ENCODE measurements at regions not wholly inside any gene's neighbourhood (a gene's known extent, or its start where the extent isn't known, plus 50 kb on each side); places are given as distances from the start of the nearest gene placed in this dataset.

- Histone ChIP-seq H3K9ac (ENCODE audit: control insufficient read depth, insufficient read depth, low read length) (no peak overlapping the region), H2AFZ (ENCODE audit: control insufficient read depth, low read depth, low read length) (no peak overlapping the region), H3K27me3 (replicated peaks in 1 of 2; ENCODE audit: control insufficient read depth in 2 of 2, insufficient read depth in 2 of 2, low read length in 1 of 2) (no peaks in the 10 kb centered on the region), H3K4me2 (ENCODE audit: control insufficient read depth, insufficient read depth) (no peak overlapping the region), H3K4me1 (ENCODE audit: control insufficient read depth, insufficient read depth, low read length) (no peaks in the 10 kb centered on the region), H3K36me3 (ENCODE audit: control insufficient read depth in 2 of 2, insufficient read depth in 2 of 2, low read length in 1 of 2) (no peaks in the 10 kb centered on the region), H3K27ac (ENCODE audit: control insufficient read depth, insufficient read depth) (no peak overlapping the region), H3K9me3 (replicated peaks; ENCODE audit: control insufficient read depth, insufficient read depth, low read length) (no peaks in the 10 kb centered on the region), H3K4me3 (no peak overlapping the region), H3K79me2 (ENCODE audit: control insufficient read depth, insufficient read depth, low read length) (no peaks in the 10 kb centered on the region), H4K20me1 (ENCODE audit: control insufficient read depth, insufficient read depth) (no peaks in the 10 kb centered on the region)
- intact Hi-C loops (cut with micrococcal nuclease; ENCODE audit: unreplicated experiment) = no loop called here
- ATAC-seq (no peak), DNase-seq (ENCODE audit: low read depth, low spot score) (no peak), FAIRE-seq (no peak)
- TF ChIP-seq FOXK2 (IDR thresholded peaks at IDR 0.05) (no peak), NBN (IDR thresholded peaks at IDR 0.05) (no peak), BACH1 (IDR thresholded peaks at IDR 0.05; ENCODE audit: borderline replicate concordance) (no peak), PAX5 (IDR thresholded peaks at IDR 0.05; ENCODE audit: borderline replicate concordance, low read depth, low read length) (no peak)
- ChIA-PET SMC1A (ENCODE audit: uncharacterized antibody, unreplicated experiment) (no interaction called here), RAD21 (ENCODE audit: unreplicated experiment) (no interaction called here), CTCF (no interaction called here), POLR2A (no interaction called here)
- whole genome bisulfite sequencing (ENCODE audit: insufficient coverage, insufficient replicate concordance, low lambda C conversion rate, missing lambda C conversion rate) = 2% methylated on average over 2 of the region's 2 CpGs
- BruUV-seq (replicated peaks) = no TSS peak
- in situ Hi-C loops (cut with MboI) = no loop called here
Measured at GRCh38 chr12:5293773-5294172, 138.1 kb upstream of the NTF3 start.

DNA sequence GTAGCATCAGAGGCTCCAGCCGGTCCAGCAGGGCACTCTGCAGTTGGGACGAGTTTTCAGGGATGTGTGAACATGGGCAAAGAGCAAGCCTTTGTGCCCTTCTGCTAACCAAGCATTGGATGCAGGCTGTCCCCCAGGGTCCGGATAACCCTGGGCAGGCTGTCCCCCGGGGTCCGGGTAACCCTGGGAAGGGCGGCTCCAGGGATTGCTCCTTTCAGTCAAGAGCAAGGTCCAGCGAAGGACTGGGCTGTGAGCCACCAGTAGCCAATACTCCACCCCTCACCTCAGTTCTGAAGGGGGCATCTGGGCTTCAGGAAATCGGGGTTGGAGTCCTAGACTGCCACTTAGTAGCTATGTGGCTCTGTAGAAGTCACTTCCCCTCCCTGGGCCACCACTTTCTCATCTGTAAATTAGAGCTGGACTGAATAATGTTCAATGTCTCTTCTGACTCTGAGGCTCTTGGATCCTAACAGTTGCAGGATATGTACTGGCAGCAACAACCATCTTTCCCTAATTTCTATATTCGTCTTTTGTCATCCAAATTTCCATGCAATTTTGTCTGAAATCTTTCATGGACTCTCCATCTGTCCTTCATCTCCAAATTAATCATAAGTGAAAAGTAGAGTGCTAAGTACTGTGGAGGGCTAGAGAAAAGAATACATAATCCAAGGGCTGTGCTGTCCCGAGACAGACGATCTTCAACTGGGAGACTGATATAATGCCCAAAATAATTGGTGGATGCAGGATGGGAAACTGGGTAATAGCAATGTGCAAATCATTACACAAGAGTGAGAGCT lies 137.4 kb upstream of the NTF3 start:
- DNase-seq (ENCODE audit: low read depth, low spot score) = no peak
- no peak overlapping the region for H2AFZ ChIP-seq (ENCODE audit: control insufficient read depth, low read depth, low read length)
- H3K27ac ChIP-seq (ENCODE audit: control insufficient read depth, insufficient read depth) = no peak overlapping the region
- 27% methylated on average over 10 of the region's 11 CpGs for WGBS (ENCODE audit: insufficient coverage, insufficient replicate concordance, low lambda C conversion rate, missing lambda C conversion rate)
- POLR2A ChIA-PET = no interaction called here
- H3K4me1 ChIP-seq (ENCODE audit: control insufficient read depth, insufficient read depth, low read length) = no peaks in the 10 kb centered on the region
- no peak overlapping the region for H3K4me2 ChIP-seq (ENCODE audit: control insufficient read depth, insufficient read depth)
- in situ Hi-C loops (cut with MboI) = no loop called here
- SMC1A ChIA-PET (ENCODE audit: uncharacterized antibody, unreplicated experiment) = no interaction called here
- no peaks in the 10 kb centered on the region for H3K36me3 ChIP-seq (ENCODE audit: control insufficient read depth in 2 of 2, insufficient read depth in 2 of 2, low read length in 1 of 2)
- CTCF ChIA-PET = no interaction called here
- no peaks in the 10 kb centered on the region for H3K27me3 ChIP-seq (replicated peaks in 1 of 2; ENCODE audit: control insufficient read depth in 2 of 2, insufficient read depth in 2 of 2, low read length in 1 of 2)
- H3K9ac ChIP-seq (ENCODE audit: control insufficient read depth, insufficient read depth, low read length) = no peak overlapping the region
- RAD21 ChIA-PET (ENCODE audit: unreplicated experiment) = no interaction called here
- H4K20me1 ChIP-seq (ENCODE audit: control insufficient read depth, insufficient read depth) = no peaks in the 10 kb centered on the region
- BruUV-seq (replicated peaks) = no TSS peak
- no peak overlapping the region for H3K4me3 ChIP-seq
- FAIRE-seq = no peak
- intact Hi-C loops (cut with micrococcal nuclease; ENCODE audit: unreplicated experiment) = no loop called here
- H3K9me3 ChIP-seq (replicated peaks; ENCODE audit: control insufficient read depth, insufficient read depth, low read length) = no peaks in the 10 kb centered on the region
- ATAC-seq = no peak
- H3K79me2 ChIP-seq (ENCODE audit: control insufficient read depth, insufficient read depth, low read length) = no peaks in the 10 kb centered on the region
- no peak for TF ChIP-seq HDGF (IDR thresholded peaks at IDR 0.05)
- no peak for TF ChIP-seq LARP7 (IDR thresholded peaks at IDR 0.05)
- TF ChIP-seq HDAC2 (IDR thresholded peaks at IDR 0.05) = no peak
- no peak for TF ChIP-seq RELA (IDR thresholded peaks at IDR 0.05; ENCODE audit: borderline replicate concordance, partially characterized antibody)
- TF ChIP-seq, protein P1, sequence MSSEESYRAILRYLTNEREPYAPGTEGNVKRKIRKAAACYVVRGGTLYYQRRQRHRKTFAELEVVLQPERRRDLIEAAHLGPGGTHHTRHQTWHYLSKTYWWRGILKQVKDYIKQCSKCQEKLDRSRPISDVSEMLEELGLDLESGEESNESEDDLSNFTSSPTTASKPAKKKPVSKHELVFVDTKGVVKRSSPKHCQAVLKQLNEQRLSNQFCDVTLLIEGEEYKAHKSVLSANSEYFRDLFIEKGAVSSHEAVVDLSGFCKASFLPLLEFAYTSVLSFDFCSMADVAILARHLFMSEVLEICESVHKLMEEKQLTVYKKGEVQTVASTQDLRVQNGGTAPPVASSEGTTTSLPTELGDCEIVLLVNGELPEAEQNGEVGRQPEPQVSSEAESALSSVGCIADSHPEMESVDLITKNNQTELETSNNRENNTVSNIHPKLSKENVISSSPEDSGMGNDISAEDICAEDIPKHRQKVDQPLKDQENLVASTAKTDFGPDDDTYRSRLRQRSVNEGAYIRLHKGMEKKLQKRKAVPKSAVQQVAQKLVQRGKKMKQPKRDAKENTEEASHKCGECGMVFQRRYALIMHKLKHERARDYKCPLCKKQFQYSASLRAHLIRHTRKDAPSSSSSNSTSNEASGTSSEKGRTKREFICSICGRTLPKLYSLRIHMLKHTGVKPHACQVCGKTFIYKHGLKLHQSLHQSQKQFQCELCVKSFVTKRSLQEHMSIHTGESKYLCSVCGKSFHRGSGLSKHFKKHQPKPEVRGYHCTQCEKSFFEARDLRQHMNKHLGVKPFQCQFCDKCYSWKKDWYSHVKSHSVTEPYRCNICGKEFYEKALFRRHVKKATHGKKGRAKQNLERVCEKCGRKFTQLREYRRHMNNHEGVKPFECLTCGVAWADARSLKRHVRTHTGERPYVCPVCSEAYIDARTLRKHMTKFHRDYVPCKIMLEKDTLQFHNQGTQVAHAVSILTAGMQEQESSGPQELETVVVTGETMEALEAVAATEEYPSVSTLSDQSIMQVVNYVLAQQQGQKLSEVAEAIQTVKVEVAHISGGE (CRISPR knock-in tag; IDR thresholded peaks at IDR 0.05) = no peak
- TF ChIP-seq, protein P2, sequence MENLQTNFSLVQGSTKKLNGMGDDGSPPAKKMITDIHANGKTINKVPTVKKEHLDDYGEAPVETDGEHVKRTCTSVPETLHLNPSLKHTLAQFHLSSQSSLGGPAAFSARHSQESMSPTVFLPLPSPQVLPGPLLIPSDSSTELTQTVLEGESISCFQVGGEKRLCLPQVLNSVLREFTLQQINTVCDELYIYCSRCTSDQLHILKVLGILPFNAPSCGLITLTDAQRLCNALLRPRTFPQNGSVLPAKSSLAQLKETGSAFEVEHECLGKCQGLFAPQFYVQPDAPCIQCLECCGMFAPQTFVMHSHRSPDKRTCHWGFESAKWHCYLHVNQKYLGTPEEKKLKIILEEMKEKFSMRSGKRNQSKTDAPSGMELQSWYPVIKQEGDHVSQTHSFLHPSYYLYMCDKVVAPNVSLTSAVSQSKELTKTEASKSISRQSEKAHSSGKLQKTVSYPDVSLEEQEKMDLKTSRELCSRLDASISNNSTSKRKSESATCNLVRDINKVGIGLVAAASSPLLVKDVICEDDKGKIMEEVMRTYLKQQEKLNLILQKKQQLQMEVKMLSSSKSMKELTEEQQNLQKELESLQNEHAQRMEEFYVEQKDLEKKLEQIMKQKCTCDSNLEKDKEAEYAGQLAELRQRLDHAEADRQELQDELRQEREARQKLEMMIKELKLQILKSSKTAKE (IDR thresholded peaks at IDR 0.05; ENCODE audit: low read depth, poor library complexity, severe bottlenecking) = no peak

Measured in GM12878 (cell line).